Breast epithelium (tissue), 4 donors: ENCODE measurements at regions not wholly inside any gene's neighbourhood (a gene's known extent, or its start where the extent isn't known, plus 50 kb on each side); places are given as distances from the start of the nearest gene placed in this dataset.

Experiments used
- DNase-seq, 2 donors: peaks; one replicate each; pipeline ENCODE4 v3.0.0-alpha.2; 2019; ENCODE audit warnings: low spot score in 2 of 2
- H3K27ac ChIP-seq, 2 donors: fragments of 200-600 bp; sonication (generic) in 1 of 2; one replicate each; pipeline ENCODE4 v1.5.1; 2016 to 2019; ENCODE audit warnings: mild to moderate bottlenecking in 1 of 2
- H3K27me3 ChIP-seq, 2 donors: fragments of 200-600 bp; sonication (generic) in 1 of 2; one replicate each; pipeline versions ENCODE4 v1.5.1 to v1.6.0; 2017 to 2019; ENCODE audit warnings: control low read depth in 1 of 2, mild to moderate bottlenecking in 1 of 2
- H3K36me3 ChIP-seq: fragments of 200-600 bp; one replicate; pipeline ENCODE4 v1.5.1; 2019
- H3K4me1 ChIP-seq, 2 donors: fragments of 200-600 bp; sonication (generic); one replicate each; pipeline ENCODE4 v1.5.1; 2016 to 2019; ENCODE audit warnings: control low read depth in 1 of 2
- H3K4me3 ChIP-seq, 3 donors: fragments of 200-600 bp; sonication (generic); 1 replicate in 2 of 3; 2 replicates in 1 of 3; pipeline ENCODE4 v1.5.1; 2016 to 2019; ENCODE audit warnings: mild to moderate bottlenecking in 3 of 3, moderate library complexity in 2 of 3
- H3K9me3 ChIP-seq, 2 donors: fragments of 200-600 bp; sonication (generic) in 1 of 2; one replicate each; pipeline ENCODE4 v1.5.1; 2016 to 2019; ENCODE audit warnings: control low read depth in 1 of 2
- POLR2A ChIP-seq: fragments of 450-650 bp; IDR thresholded peaks from one replicate; pipeline ENCODE4 v1.6.1; 2016; ENCODE audit warnings: antibody characterized with exemption, mild to moderate bottlenecking, moderate library complexity
- POLR2AphosphoS5 ChIP-seq, 3 donors: sonication (generic); formaldehyde crosslinking; IDR thresholded peaks; one replicate each; pipeline ENCODE4 v1.6.1; 2017; ENCODE audit warnings: antibody characterized with exemption in 3 of 3
- intact Hi-C: fragments of 100-400 bp; cut with DNase I; formaldehyde crosslinking; loops from one replicate; pipeline ENCODE4 v1.15.1; 2023; ENCODE audit warnings: low total_unique reads
- TF ChIP-seq, protein P1 (sequence below), 3 donors: fragments of 450-650 bp; IDR thresholded peaks; one replicate each; pipeline ENCODE4 v1.5.1; 2016 to 2017; ENCODE audit warnings: antibody characterized with exemption in 3 of 3, mild to moderate bottlenecking in 3 of 3, moderate library complexity in 3 of 3

DNA sequence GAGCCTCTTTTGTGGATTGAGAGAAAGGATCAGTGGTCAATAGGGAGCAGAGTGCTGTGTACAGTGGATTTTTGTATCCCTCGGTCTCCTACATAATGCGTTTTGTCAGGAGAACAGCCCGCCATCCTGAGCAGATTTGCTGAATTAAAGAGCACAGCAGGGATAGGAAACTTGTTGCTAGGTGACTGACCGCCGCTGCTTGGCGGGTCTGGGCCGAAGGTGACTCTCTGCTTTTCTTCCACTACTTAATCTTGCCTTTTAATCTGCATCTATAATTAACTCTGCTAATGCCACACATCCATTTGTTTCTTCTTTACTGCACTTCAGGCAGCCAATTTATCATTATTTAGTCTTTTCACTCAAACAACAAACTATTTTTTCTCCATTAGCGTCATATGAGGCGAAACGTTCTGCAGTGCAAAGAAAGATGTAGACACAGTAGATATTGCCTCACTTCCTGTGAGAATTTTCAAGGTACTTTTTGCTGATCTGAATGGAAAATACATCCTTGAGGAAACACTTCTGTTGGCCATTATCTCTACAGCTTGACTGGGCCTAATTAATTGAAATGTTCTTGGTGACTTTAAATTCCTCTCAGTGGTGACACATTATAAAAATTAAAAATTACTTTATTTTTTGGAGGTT, 108.0 kb downstream of the PPM1A start:
- Histone ChIP-seq H3K4me3 (no peak overlapping the region), H3K27me3 (no peaks in the 10 kb centered on the region), H3K9me3 (no peaks in the 10 kb centered on the region), H3K4me1 (no peaks in the 10 kb centered on the region), H3K27ac (no peak overlapping the region), H3K36me3 (no peaks in the 10 kb centered on the region)
- no peak for TF ChIP-seq POLR2A
- no peak for TF ChIP-seq POLR2AphosphoS5 (IDR thresholded peaks at IDR 0.05)
- TF ChIP-seq, protein P1, sequence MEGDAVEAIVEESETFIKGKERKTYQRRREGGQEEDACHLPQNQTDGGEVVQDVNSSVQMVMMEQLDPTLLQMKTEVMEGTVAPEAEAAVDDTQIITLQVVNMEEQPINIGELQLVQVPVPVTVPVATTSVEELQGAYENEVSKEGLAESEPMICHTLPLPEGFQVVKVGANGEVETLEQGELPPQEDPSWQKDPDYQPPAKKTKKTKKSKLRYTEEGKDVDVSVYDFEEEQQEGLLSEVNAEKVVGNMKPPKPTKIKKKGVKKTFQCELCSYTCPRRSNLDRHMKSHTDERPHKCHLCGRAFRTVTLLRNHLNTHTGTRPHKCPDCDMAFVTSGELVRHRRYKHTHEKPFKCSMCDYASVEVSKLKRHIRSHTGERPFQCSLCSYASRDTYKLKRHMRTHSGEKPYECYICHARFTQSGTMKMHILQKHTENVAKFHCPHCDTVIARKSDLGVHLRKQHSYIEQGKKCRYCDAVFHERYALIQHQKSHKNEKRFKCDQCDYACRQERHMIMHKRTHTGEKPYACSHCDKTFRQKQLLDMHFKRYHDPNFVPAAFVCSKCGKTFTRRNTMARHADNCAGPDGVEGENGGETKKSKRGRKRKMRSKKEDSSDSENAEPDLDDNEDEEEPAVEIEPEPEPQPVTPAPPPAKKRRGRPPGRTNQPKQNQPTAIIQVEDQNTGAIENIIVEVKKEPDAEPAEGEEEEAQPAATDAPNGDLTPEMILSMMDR (IDR thresholded peaks at IDR 0.05): no peak
- intact Hi-C loops: no loop called here
- no peak for DNase-seq

DNA sequence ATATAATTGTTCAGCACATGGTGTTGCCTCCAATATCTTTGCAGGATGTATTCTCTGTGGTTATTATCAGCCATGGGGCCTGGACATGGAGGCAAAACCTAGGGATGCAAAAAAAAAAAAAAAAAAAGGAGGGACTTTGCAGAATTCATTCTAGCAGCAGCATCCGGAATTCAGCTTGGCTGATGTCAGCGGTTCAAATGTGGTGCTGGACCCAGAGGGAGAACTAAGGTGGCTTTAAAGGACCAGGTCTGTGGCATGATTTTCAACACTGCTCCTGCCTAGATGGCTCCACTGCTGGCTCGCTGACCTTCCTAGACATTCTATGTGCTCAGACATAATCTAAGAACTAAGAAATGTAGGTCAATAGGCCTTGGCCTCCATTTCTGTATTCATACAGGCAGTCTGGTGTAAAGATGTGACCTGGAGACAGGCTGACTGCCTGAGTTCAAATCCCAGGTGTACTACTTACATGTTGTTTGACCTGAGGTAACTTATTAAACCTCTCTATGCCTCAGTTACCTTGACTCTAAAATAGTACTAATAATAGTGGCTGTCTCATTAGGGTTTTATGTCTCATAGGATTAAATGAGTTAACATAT, 108.6 kb downstream of the PPM1A start:
- Histone ChIP-seq H3K4me3 (no peak overlapping the region), H3K9me3 (no peaks in the 10 kb centered on the region), H3K4me1 (no peaks in the 10 kb centered on the region), H3K36me3 (no peaks in the 10 kb centered on the region), H3K27ac (no peak overlapping the region), H3K27me3 (no peaks in the 10 kb centered on the region)
- TF ChIP-seq POLR2A: no peak
- TF ChIP-seq, protein P1 (IDR thresholded peaks at IDR 0.05): no peak
- intact Hi-C loops: no loop called here
- no peak for DNase-seq

DNA sequence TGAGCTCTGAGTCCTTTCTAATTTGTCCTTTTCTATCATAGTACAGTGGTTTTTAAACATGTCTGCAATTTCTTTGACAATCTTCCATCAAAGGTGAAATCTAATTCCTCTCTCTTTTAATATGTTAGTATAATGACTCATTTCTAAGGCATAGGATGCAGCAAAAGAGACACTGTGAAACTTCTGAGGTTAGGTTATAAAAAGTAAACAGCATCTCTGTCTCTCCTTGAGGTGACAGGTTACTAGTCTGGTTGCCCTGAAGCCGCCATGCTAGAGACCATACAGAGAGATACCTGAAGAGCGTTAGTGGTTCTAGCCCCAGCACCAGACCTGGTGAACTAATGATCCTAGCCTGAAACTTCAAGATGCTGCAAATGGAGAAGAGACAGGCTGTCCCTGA, 114.3 kb downstream of the PPM1A start:
- Histone ChIP-seq H3K9me3 (no peaks in the 10 kb centered on the region), H3K27me3 (no peaks in the 10 kb centered on the region), H3K36me3 (no peaks in the 10 kb centered on the region), H3K4me1 (no peaks in the 10 kb centered on the region), H3K27ac (no peak overlapping the region), H3K4me3 (no peak overlapping the region)
- no peak for DNase-seq
- intact Hi-C loops: no loop called here
- no peak for TF ChIP-seq POLR2AphosphoS5 (IDR thresholded peaks at IDR 0.05)
- no peak for TF ChIP-seq POLR2A
- TF ChIP-seq, protein P1 (IDR thresholded peaks at IDR 0.05): no peak

DNA sequence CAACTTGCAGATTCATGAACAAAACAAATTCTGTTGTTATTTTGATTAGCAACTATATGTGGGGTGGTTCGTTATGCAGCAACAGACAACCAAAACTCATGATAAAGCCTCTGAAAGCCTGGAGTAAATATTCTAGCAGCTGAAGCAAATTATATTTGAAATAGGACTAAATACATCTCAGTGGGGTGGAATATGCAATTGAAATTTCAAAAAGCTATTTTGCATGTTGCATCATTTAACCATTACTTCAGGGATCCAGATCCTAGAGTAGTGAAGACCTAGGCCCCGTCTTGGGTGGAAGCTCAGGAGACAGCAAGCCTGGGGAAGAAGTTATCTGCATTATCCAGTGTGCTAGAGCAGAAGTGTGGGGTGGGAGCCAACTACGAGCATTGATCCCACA, 114.7 kb downstream of the PPM1A start:
- no peak for DNase-seq
- TF ChIP-seq POLR2A: no peak
- no peak for TF ChIP-seq POLR2AphosphoS5 (IDR thresholded peaks at IDR 0.05)
- TF ChIP-seq, protein P1 (IDR thresholded peaks at IDR 0.05): no peak

DNA sequence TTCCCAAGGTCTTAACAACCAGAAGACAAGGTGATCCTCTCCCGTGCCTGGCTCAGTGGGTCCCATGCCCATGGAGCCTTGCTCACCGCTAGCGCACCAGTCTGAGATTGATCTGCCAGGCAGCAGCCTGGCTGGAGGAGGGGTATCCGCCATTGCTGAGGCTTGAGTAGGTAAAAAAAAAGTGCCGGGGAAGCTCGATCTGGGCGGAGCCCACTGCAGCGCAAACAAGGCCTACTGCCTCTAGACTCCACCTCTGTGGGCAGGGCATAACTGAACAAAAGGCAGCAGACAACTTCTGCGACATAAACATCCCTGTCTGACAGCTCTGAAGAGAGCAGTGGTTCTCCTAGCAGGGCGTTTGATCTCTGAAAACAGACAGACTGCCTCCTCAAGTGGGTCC, 104.0 kb downstream of the C14orf39 start:
- DNase-seq: no peak
- TF ChIP-seq POLR2AphosphoS5 (IDR thresholded peaks at IDR 0.05) (no peak), POLR2A (no peak)
- TF ChIP-seq, protein P1 (IDR thresholded peaks at IDR 0.05): no peak
- Histone ChIP-seq H3K36me3 (no peaks in the 10 kb centered on the region), H3K27ac (no peak overlapping the region), H3K27me3 (no peaks in the 10 kb centered on the region), H3K4me3 (no peak overlapping the region), H3K4me1 (no peaks in the 10 kb centered on the region), H3K9me3 (no peaks in the 10 kb centered on the region)
- intact Hi-C loops: no loop called here

More for the DNA sequence above, 114.7 kb downstream of the PPM1A start:
- H3K27me3 ChIP-seq: no peaks in the 10 kb centered on the region
- H3K9me3 ChIP-seq: no peaks in the 10 kb centered on the region
- no peaks in the 10 kb centered on the region for H3K4me1 ChIP-seq
- H3K4me3 ChIP-seq: no peak overlapping the region
- no peak overlapping the region for H3K27ac ChIP-seq
- intact Hi-C loops: no loop called here
- no peaks in the 10 kb centered on the region for H3K36me3 ChIP-seq
